ENCODE measurements at regions not wholly inside any gene's neighbourhood (a gene's known extent, or its start where the extent isn't known, plus 50 kb on each side); places are given as distances from the start of the nearest gene placed in this dataset.

DNA sequence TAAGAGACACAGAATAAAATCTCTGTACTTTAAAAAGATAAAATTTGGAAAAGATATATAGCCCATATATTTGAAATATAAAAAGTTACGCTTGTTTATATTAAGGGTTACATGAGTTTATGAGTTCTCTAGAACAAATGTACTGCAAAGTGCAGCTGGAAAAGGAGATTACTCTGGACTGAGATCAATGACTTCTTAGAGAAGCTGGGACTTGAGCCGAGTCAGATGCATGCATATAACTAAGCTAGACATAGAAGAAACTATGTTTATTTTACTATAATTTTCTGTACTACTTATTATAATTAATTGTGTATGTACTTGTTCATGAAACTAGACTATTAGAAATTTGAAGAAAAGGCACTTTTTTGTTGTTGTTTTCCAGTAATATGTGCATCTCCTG is 170.3 kb upstream of the NXPH2 start:
- Mint-ChIP-seq H3K36me3 (no peaks in the 10 kb centered on the region), H3K4me1 (ENCODE audit: unreplicated experiment) (no peaks in the 10 kb centered on the region), H3K27me3 (no peaks in the 10 kb centered on the region), H3K4me3 (no peak overlapping the region), H3K9me3 (no peaks in the 10 kb centered on the region), H3K27ac (no peak overlapping the region)
- no peak for DNase-seq (ENCODE audit: extremely low spot score, unreplicated experiment)
- TF ChIP-seq, protein P1, sequence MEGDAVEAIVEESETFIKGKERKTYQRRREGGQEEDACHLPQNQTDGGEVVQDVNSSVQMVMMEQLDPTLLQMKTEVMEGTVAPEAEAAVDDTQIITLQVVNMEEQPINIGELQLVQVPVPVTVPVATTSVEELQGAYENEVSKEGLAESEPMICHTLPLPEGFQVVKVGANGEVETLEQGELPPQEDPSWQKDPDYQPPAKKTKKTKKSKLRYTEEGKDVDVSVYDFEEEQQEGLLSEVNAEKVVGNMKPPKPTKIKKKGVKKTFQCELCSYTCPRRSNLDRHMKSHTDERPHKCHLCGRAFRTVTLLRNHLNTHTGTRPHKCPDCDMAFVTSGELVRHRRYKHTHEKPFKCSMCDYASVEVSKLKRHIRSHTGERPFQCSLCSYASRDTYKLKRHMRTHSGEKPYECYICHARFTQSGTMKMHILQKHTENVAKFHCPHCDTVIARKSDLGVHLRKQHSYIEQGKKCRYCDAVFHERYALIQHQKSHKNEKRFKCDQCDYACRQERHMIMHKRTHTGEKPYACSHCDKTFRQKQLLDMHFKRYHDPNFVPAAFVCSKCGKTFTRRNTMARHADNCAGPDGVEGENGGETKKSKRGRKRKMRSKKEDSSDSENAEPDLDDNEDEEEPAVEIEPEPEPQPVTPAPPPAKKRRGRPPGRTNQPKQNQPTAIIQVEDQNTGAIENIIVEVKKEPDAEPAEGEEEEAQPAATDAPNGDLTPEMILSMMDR (conservative IDR thresholded peaks at IDR 0.05) = no peak

DNA sequence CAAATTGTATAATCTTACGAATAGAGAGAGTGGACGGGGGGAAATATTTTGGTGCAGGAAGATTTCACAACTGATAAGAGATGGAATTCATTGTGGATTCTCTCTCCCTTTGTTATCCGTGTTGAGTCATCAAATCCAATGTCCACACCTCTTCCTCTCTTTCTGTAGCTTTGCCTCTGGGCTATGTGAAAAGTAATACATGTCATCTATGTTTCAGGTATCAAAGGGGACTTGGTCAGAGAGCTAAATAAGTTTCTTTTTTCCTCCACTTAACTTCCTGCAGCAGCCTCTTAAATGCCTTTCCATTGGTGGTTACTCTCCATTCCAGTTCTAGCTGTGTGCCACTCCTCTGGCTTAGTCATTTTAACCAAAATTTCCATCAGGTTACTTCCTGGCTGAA is 169.3 kb upstream of the NXPH2 start:
- Mint-ChIP-seq H3K4me1 (ENCODE audit: unreplicated experiment) (no peaks in the 10 kb centered on the region), H3K9me3 (no peaks in the 10 kb centered on the region), H3K36me3 (no peaks in the 10 kb centered on the region), H3K27ac (no peak overlapping the region), H3K4me3 (no peak overlapping the region), H3K27me3 (peaks cover 4% of the 10 kb centered on the region)
- DNase-seq (ENCODE audit: extremely low spot score, unreplicated experiment) = no peak
- TF ChIP-seq, protein P1 (conservative IDR thresholded peaks at IDR 0.05) = no peak

DNA sequence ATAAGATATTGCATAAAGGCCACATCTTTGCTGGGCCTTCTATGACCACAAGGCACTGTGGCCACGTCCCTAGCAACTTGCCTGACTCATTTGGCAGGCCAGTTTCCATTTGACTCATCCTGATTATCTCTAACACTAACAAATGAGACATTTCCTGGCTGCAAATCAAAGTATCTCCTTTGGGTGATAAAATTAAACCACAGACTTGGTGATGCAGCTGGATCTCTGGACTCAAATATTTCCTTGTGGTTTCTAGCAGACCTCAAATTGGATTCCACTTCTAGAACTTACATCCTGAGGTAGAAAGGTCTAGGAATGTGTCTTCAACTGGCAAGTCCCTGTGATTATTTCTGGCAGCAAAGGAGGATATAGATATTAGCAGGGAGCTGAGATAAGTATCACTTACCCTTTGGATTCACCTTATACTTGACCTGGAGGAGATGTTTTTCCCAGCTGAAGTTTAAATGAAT is 167.9 kb upstream of the NXPH2 start:
- H3K4me3 Mint-ChIP-seq = no peak overlapping the region
- H3K36me3 Mint-ChIP-seq = no peaks in the 10 kb centered on the region
- no peaks in the 10 kb centered on the region for H3K4me1 Mint-ChIP-seq (ENCODE audit: unreplicated experiment)
- no peak overlapping the region for H3K27ac Mint-ChIP-seq
- TF ChIP-seq, protein P1 (conservative IDR thresholded peaks at IDR 0.05) = no peak
- peaks cover 4% of the 10 kb centered on the region for H3K27me3 Mint-ChIP-seq
- DNase-seq (ENCODE audit: extremely low spot score, unreplicated experiment) = no peak
- H3K9me3 Mint-ChIP-seq = no peaks in the 10 kb centered on the region

DNA sequence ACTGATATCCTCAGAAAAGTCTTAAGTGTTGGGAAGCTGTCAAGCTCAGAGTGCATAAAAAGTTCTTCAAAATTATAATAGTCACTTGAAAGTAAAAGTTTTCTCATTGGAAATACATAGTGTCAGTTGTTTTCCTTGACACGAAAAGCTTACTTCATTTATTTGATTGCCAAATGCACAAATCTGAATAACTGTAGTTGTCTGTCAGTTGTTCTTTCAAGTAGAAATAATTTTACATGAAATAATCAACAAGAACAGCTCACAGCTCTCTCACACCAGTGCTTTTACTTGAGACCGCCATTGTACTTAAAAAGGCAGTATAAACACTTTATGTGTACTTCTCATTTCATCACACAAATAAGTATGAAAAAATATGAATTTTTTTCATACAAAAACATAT is 163.3 kb upstream of the NXPH2 start:
- Mint-ChIP-seq H3K27ac (no peak overlapping the region), H3K27me3 (peaks cover 5% of the 10 kb centered on the region)

DNA sequence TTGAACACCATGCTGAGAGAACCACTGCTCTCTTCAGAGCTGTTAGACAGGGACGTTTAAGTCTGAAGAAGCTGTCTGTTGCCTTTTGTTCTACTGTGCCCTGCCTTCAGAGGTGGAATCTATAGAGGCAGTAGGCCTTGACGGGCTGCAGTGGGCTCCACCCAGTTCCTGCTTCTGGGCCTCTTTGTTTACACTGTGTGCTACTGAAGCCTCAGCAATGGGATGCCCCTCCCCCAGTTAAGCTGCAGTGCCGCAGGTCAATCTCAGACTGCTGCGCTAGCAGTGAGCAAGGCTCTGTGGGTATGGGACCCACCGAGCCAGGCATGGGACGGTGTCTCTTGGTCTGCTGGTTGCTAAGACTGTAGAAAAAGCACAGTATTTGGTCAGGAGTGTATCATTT is 162.3 kb upstream of the NXPH2 start:
- DNase-seq (ENCODE audit: extremely low spot score, unreplicated experiment) = no peak
- Mint-ChIP-seq H3K4me1 (ENCODE audit: unreplicated experiment) (no peaks in the 10 kb centered on the region), H3K36me3 (no peaks in the 10 kb centered on the region), H3K27ac (no peak overlapping the region), H3K27me3 (peaks cover 6% of the 10 kb centered on the region), H3K4me3 (no peak overlapping the region), H3K9me3 (no peaks in the 10 kb centered on the region)
- TF ChIP-seq, protein P1 (conservative IDR thresholded peaks at IDR 0.05) = no peak

More for the DNA sequence above, 163.3 kb upstream of the NXPH2 start:
- no peak for DNase-seq (ENCODE audit: extremely low spot score, unreplicated experiment)
- H3K36me3 Mint-ChIP-seq = no peaks in the 10 kb centered on the region
- no peaks in the 10 kb centered on the region for H3K9me3 Mint-ChIP-seq
- TF ChIP-seq, protein P1 (conservative IDR thresholded peaks at IDR 0.05) = no peak
- H3K4me1 Mint-ChIP-seq (ENCODE audit: unreplicated experiment) = no peaks in the 10 kb centered on the region
- H3K4me3 Mint-ChIP-seq = no peak overlapping the region

All from type B pancreatic cell (in vitro differentiated cells).